SK-N-MC (cell line): ENCODE measurements at regions not wholly inside any gene's neighbourhood (a gene's known extent, or its start where the extent isn't known, plus 50 kb on each side); places are given as distances from the start of the nearest gene placed in this dataset.

Experiments used
- DNase-seq: peaks from one replicate; pipeline ENCODE4 v3.0.0-alpha.2; 2011; ENCODE audit warnings: low read depth, low spot score
- H3K27ac ChIP-seq: fragments of 200-600 bp; sonication (generic); 2 replicates; pipeline ENCODE4 v1.5.1; 2016; ENCODE audit warnings: mixed run types
- H3K36me3 ChIP-seq: fragments of 200-600 bp; sonication (generic); 2 replicates; pipeline ENCODE4 v1.6.1; 2017; ENCODE audit warnings: antibody characterized with exemption, low read length, mixed read lengths; ENCODE audit not compliant: insufficient read depth
- H3K4me3 ChIP-seq: fragments of 200-600 bp; sonication (generic); 2 replicates; pipeline ENCODE4 v1.5.1; 2016
- H3K9ac ChIP-seq: fragments of 200-600 bp; sonication (generic); 2 replicates; pipeline ENCODE4 v1.8.0; 2017; ENCODE audit warnings: mixed run types, mixed read lengths; ENCODE audit not compliant: insufficient read length
- H3K9me3 ChIP-seq: fragments of 200-600 bp; sonication (generic); 2 replicates; pipeline ENCODE4 v1.6.1; 2017; ENCODE audit warnings: low read depth, mild to moderate bottlenecking, antibody characterized with exemption, low read length, moderate library complexity, mixed read lengths
- EZH2 ChIP-seq: fragments of 200-600 bp; sonication (generic); IDR thresholded peaks from one replicate; pipeline ENCODE4 v1.6.1; 2017; ENCODE audit warnings: antibody characterized with exemption
- FOXP2 ChIP-seq: optimal IDR thresholded peaks from 2 replicates; pipeline ENCODE3; 2011; ENCODE audit warnings: mild to moderate bottlenecking, moderate library complexity; ENCODE audit not compliant: insufficient read depth; ENCODE audit errors: extremely low read length, control extremely low read depth
- POLR2AphosphoS5 ChIP-seq: IDR thresholded peaks from 2 replicates; pipeline ENCODE4 v1.6.1; 2012; ENCODE audit warnings: mild to moderate bottlenecking, low read depth, low read length, borderline replicate concordance

DNA sequence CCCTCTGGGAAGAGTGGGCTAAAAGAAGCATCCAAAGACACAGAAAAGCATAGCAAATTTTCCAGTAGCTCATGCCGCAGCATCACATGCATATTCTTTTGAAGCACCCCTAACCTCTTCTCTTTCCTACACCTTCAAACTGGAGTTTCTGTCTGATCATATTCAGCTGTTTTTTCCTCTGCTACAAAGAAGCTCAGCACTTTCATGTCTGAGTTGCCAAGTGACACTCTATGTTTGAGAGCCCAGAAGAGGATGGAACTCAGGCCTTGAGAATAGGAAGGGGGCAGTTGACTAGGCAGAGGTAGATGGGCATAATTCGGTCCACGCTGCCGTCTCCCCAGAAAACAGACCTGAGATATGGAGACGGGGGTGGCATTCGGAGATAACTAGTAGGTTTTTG lies 489.6 kb upstream of the NR2F2 start:
- Histone ChIP-seq H3K4me3 (no peak overlapping the region), H3K9ac (no peak overlapping the region), H3K9me3 (no peaks in the 10 kb centered on the region), H3K36me3 (no peaks in the 10 kb centered on the region), H3K27ac (no peak overlapping the region)
- DNase-seq: no peak
- TF ChIP-seq FOXP2 (no peak), EZH2 (no peak), POLR2AphosphoS5 (no peak)

DNA sequence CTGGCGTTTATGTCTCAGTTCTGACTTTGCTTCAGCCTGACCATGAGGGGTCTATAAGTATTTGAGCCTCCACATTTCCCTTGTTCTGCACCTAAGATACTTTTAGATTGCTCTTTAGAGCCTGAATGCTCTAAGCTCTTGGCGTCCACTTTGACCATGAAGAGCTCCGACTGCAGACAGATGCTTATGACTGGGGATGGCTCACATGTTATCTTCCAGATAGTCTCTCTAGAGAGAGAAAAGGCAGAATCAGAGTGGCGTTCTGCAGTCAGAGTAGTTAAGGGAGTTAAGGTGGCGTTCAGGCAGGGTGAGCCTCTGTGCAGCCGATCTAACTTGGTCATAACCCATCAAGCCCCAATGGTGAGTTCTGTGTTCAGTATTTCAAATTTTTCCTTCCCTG lies 487.9 kb upstream of the NR2F2 start:
- DNase-seq: no peak
- Histone ChIP-seq H3K27ac (peak overlapping the region; percentile 74), H3K36me3 (no peaks in the 10 kb centered on the region), H3K9me3 (no peaks in the 10 kb centered on the region), H3K9ac (no peak overlapping the region), H3K4me3 (peak overlapping the region; percentile 53)
- TF ChIP-seq POLR2AphosphoS5: no peak
- no peak for TF ChIP-seq FOXP2
- no peak for TF ChIP-seq EZH2

DNA sequence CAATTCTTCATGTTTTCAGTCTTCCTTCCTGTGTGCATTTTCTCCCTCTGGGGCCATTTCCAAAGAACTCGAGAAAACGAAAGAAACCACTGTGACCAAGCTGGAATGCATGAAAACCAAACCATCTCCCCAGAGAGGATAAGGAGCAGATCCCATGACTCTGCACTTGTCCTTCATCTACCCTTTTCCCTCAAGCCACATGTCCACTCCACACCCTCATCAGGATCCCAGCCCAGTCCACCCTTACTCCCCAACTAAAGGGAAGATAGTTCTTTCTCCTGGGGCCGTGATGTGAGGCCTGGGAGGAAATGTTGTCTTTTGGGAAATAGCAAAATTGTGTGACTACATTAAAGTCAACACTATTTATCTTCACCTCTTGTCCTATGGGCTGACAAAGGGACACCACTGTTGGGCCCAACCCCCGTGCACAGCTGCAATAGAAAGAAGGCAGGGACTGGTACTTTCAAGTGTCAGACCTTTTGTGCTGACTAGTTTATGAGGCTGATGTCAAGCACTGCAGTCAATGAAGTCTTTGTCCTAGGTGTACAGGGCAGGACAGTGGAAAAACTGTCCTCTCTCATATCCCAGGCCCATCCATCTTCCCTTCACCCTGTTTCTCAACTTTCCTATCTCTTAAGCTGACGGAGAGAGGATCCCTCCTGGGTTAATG lies 487.1 kb upstream of the NR2F2 start:
- peak overlapping the region; percentile 74 for H3K27ac ChIP-seq
- TF ChIP-seq POLR2AphosphoS5: peak; percentile 42; the same call in 1 of the 2 replicates
- no peak for TF ChIP-seq EZH2
- no peak overlapping the region for H3K9ac ChIP-seq
- no peaks in the 10 kb centered on the region for H3K9me3 ChIP-seq
- peak; percentile 71 for DNase-seq
- H3K4me3 ChIP-seq: peak overlapping the region; percentile 53
- H3K36me3 ChIP-seq: no peaks in the 10 kb centered on the region

DNA sequence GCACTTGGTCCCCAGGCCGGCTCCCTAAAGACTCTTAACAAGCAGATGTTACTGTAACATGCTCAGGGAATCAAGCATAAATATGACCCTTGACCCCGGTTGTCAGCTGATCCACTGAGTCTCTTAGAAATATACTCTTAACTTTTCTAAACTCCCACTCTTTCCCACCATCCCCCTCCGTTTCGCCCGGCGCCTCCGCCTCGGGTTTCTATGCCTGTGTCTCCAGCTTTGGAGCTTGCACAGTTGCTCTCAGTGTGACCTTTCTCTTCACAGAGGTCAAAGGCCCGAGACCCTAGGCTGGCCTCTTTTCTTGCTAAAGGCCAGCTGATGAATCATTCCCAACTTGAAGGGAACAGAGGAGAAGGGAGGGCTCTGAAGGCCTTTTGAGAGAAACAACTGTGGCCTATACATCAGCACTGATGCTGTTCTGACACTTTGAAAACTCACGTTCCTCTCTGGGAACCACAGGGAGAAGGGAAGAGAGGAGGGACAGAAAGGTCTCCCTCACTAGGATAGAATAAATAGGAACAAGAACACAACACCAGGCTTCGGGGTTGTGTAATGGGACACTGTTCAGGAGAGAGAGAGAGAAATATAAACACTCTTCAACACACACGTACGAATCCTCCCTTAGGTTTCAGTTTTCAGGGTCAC lies 484.5 kb upstream of the NR2F2 start:
- TF ChIP-seq EZH2 (no peak), FOXP2 (no peak), POLR2AphosphoS5 (no peak)
- Histone ChIP-seq H3K36me3 (no peaks in the 10 kb centered on the region), H3K9me3 (no peaks in the 10 kb centered on the region), H3K4me3 (no peak overlapping the region), H3K27ac (no peak overlapping the region), H3K9ac (no peak overlapping the region)
- DNase-seq: no peak

DNA sequence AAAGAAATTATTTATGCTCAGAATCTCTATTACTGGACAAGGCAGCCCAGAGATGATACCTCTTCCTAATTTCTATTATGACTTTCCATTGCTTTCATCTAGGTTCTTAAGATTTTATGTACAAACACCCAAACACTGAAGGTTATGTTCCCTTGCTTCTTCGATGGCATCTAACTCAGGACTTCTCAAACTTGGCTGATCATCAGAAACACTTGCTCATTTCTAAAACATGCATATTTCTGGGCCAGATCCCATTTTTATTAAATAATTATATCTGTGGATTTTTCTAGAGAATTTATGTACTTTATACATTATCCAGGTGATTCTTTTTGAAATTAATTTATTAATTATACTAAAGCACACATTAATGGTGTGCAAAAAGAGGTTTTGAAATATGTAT lies 482.4 kb upstream of the NR2F2 start:
- no peaks in the 10 kb centered on the region for H3K9me3 ChIP-seq
- H3K36me3 ChIP-seq: no peaks in the 10 kb centered on the region
- no peak overlapping the region for H3K9ac ChIP-seq
- no peak for TF ChIP-seq EZH2
- no peak for TF ChIP-seq FOXP2
- TF ChIP-seq POLR2AphosphoS5: no peak
- no peak overlapping the region for H3K27ac ChIP-seq
- H3K4me3 ChIP-seq: no peak overlapping the region
- DNase-seq: no peak

DNA sequence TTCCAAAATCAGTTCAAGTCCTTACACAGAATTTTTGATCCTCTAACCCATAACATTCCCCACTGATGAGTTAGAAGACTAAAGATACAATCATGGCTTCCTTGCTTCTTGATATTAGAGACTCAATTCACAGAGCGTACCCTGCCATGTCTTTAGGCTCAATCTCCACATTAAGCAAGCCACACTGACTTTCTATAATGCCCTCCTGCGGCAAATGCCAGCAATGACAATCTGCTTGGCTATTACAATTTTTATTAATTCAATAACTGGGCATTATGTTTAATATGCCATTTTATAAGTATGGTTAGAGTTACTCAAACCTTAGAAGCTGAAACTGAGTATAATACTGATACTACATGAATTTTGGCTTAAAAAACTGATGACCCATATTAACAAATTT lies 479.7 kb upstream of the NR2F2 start:
- TF ChIP-seq EZH2 (no peak), POLR2AphosphoS5 (no peak), FOXP2 (no peak)
- Histone ChIP-seq H3K36me3 (no peaks in the 10 kb centered on the region), H3K27ac (no peak overlapping the region), H3K9me3 (no peaks in the 10 kb centered on the region), H3K9ac (no peak overlapping the region), H3K4me3 (no peak overlapping the region)
- DNase-seq: no peak

DNA sequence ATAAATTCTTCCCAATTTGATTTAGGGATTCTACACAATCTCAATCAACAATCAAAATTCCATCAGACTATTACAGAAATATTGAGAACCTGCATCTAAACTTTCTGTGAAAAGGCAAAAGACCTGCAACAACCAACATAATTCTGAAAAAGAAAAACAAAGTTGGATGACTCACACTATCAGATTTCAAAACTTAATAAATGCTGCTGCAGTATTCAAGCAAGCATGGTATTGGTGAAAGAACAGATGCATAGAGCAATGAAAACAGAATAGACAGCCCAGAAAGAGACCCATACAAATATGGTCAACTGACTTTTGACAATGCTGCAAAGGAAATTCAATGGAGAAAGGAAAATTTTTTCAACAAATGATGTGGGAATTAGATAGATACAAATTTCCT lies 477.1 kb upstream of the NR2F2 start:
- Histone ChIP-seq H3K4me3 (no peak overlapping the region), H3K9ac (no peak overlapping the region), H3K27ac (no peak overlapping the region), H3K36me3 (no peaks in the 10 kb centered on the region), H3K9me3 (no peaks in the 10 kb centered on the region)
- no peak for DNase-seq
- TF ChIP-seq POLR2AphosphoS5: no peak
- no peak for TF ChIP-seq FOXP2
- no peak for TF ChIP-seq EZH2

DNA sequence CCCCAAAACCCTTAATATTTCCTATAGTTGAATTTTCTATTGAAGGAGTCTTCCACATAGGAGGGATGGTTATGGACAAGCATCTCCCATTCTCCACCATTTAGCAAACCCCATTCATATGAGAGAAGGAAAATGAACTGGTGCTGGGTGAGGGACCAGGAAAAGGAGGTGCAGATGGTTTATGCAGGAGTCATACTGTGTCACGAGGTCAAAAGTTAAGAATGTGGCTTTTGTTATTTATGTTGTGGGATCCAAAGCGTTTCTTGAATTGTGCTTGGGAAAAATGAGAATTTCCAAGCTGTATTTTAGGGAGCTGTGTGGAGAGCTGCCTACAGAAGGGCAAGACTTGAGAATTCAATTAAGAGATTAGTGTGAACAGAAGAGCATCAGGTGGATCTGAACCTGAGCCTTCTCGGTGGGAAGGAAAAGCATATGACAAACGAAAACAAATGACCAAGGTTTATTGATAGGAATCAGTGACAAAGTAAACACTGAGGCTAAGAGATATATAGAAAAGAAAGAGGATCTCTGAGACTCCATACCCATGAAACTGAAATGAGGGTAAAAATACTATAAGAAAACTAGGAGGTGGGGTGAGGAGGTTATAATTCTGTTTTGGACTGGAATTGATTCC lies 473.3 kb upstream of the NR2F2 start:
- Histone ChIP-seq H3K9me3 (no peaks in the 10 kb centered on the region), H3K9ac (no peak overlapping the region), H3K36me3 (no peaks in the 10 kb centered on the region), H3K27ac (no peak overlapping the region), H3K4me3 (no peak overlapping the region)
- DNase-seq: no peak
- no peak for TF ChIP-seq POLR2AphosphoS5
- TF ChIP-seq FOXP2: no peak
- no peak for TF ChIP-seq EZH2

DNA sequence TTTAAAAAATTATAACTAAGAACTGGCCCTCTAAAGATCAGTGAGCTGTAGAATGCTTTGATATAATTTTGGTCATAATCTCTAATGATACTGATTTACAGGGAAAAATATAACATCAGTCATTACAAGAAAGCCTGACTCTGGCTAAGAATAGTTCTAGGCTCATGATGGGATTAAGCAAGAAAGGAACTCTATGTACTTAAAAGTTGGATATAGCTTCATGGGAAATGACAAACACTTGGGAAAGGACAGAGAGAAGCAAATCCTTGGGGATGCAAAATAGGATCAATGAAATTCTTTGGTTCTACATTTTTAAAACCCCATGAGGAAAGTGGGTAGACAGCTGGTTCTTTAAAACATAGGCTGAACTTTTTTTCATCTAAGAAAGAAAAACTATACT lies 472.7 kb upstream of the NR2F2 start:
- no peak for DNase-seq
- Histone ChIP-seq H3K9ac (no peak overlapping the region), H3K4me3 (no peak overlapping the region), H3K9me3 (no peaks in the 10 kb centered on the region), H3K36me3 (no peaks in the 10 kb centered on the region), H3K27ac (no peak overlapping the region)
- no peak for TF ChIP-seq POLR2AphosphoS5
- TF ChIP-seq FOXP2: no peak
- TF ChIP-seq EZH2: no peak
